ENCODE measurements at regions not wholly inside any gene's neighbourhood (a gene's known extent, or its start where the extent isn't known, plus 50 kb on each side); places are given as distances from the start of the nearest gene placed in this dataset.

GRCh38 chr10:84768132-84768531 is 439.7 kb downstream of the CCSER2 start:
- TF ChIP-seq CTCF (IDR thresholded peaks at IDR 0.05) (no peak), POLR2A (IDR thresholded peaks at IDR 0.05) (no peak)
